Fibroblast of pulmonary artery (primary cell): ENCODE measurements at regions not wholly inside any gene's neighbourhood (a gene's known extent, or its start where the extent isn't known, plus 50 kb on each side); places are given as distances from the start of the nearest gene placed in this dataset.

Source experiments
- DNase-seq: peaks from one replicate; pipeline ENCODE4 v3.0.0-alpha.2; 2010; ENCODE audit warnings: low read depth
- H3K4me3 ChIP-seq: replicated peaks from 2 replicates; pipeline ENCODE4 v1.5.1; 2011; ENCODE audit warnings: low read depth, mild to moderate bottlenecking, control low read depth, low read length, moderate library complexity
- CTCF ChIP-seq: IDR thresholded peaks from 2 replicates; pipeline ENCODE4 v1.5.1; 2011; ENCODE audit warnings: mild to moderate bottlenecking, control low read depth, low read length, inconsistent platforms; ENCODE audit errors: missing control alignments

GRCh38 chr3:182108371-182108770 is 396.6 kb downstream of the SOX2 start:
- H3K4me3 ChIP-seq: no peak overlapping the region
- TF ChIP-seq CTCF: no peak
- no peak for DNase-seq

GRCh38 chr3:182111967-182112366 is 400.2 kb downstream of the SOX2 start:
- no peak for DNase-seq
- H3K4me3 ChIP-seq: no peak overlapping the region
- no peak for TF ChIP-seq CTCF

GRCh38 chr3:182115328-182116015 is 403.7 kb downstream of the SOX2 start:
- TF ChIP-seq CTCF: no peak
- H3K4me3 ChIP-seq: no peak overlapping the region
- DNase-seq: no peak

- TF ChIP-seq CTCF: no peak
- no peak for DNase-seq
- no peak overlapping the region for H3K4me3 ChIP-seq
Measured at GRCh38 chr3:182116386-182116785, 404.7 kb downstream of the SOX2 start.

- TF ChIP-seq CTCF: no peak
- no peak overlapping the region for H3K4me3 ChIP-seq
- DNase-seq: no peak
Measured at GRCh38 chr3:182117131-182117530, 405.4 kb downstream of the SOX2 start.

GRCh38 chr3:182117583-182117982 is 405.9 kb downstream of the SOX2 start:
- DNase-seq: no peak
- no peak for TF ChIP-seq CTCF
- no peak overlapping the region for H3K4me3 ChIP-seq

- no peak overlapping the region for H3K4me3 ChIP-seq
- DNase-seq: no peak
- no peak for TF ChIP-seq CTCF
Measured at GRCh38 chr3:182118066-182118465, 406.3 kb downstream of the SOX2 start.
